Kidney epithelial cell (primary cell): ENCODE measurements at regions not wholly inside any gene's neighbourhood (a gene's known extent, or its start where the extent isn't known, plus 50 kb on each side); places are given as distances from the start of the nearest gene placed in this dataset.

ENCODE experiments used
- DNase-seq: peaks from one replicate; pipeline ENCODE4 v3.0.0-alpha.2; 2010; ENCODE audit warnings: low read depth
- H3K27me3 ChIP-seq: 2 replicates; pipeline ENCODE4 v1.6.0; 2011; ENCODE audit warnings: low read length; ENCODE audit not compliant: control insufficient read depth, insufficient read depth
- H3K36me3 ChIP-seq: 2 replicates; pipeline ENCODE4 v1.5.1; 2011; ENCODE audit warnings: low read length; ENCODE audit not compliant: control insufficient read depth, insufficient read depth
- H3K4me3 ChIP-seq: 2 replicates; pipeline ENCODE4 v1.5.1; 2011; ENCODE audit warnings: low read depth, mild to moderate bottlenecking, control low read depth, low read length
- TF ChIP-seq, protein P1 (sequence below): IDR thresholded peaks from 2 replicates; pipeline ENCODE4 v1.5.1; 2011; ENCODE audit warnings: mild to moderate bottlenecking, moderate library complexity, low read length, control low read depth, inconsistent platforms; ENCODE audit not compliant: insufficient read depth, poor library complexity, severe bottlenecking

DNA sequence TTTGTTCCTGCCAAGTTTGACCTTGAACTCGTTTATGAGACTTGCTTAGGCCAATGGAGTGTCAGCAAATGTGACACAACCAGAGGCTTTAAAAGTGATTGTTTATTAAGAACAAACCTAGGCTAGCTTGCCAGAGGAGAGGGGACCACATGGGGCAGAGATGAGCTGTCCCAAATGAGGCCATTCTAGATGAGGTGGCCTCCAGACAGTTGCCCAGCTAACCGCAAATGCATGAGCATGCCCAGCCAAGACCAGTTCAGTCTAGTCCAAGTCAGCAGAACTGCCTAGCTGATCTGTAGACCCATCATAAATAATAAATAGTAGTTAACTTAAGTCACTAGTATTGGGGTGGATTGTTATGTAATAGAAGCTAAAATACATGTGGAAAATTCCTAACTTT lies 172.8 kb upstream of the DYRK2 start:
- Histone ChIP-seq H3K27me3 (no peaks in the 10 kb centered on the region), H3K4me3 (no peak overlapping the region), H3K36me3 (no peaks in the 10 kb centered on the region)
- TF ChIP-seq, protein P1, sequence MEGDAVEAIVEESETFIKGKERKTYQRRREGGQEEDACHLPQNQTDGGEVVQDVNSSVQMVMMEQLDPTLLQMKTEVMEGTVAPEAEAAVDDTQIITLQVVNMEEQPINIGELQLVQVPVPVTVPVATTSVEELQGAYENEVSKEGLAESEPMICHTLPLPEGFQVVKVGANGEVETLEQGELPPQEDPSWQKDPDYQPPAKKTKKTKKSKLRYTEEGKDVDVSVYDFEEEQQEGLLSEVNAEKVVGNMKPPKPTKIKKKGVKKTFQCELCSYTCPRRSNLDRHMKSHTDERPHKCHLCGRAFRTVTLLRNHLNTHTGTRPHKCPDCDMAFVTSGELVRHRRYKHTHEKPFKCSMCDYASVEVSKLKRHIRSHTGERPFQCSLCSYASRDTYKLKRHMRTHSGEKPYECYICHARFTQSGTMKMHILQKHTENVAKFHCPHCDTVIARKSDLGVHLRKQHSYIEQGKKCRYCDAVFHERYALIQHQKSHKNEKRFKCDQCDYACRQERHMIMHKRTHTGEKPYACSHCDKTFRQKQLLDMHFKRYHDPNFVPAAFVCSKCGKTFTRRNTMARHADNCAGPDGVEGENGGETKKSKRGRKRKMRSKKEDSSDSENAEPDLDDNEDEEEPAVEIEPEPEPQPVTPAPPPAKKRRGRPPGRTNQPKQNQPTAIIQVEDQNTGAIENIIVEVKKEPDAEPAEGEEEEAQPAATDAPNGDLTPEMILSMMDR, result no peak
- DNase-seq, result no peak

DNA sequence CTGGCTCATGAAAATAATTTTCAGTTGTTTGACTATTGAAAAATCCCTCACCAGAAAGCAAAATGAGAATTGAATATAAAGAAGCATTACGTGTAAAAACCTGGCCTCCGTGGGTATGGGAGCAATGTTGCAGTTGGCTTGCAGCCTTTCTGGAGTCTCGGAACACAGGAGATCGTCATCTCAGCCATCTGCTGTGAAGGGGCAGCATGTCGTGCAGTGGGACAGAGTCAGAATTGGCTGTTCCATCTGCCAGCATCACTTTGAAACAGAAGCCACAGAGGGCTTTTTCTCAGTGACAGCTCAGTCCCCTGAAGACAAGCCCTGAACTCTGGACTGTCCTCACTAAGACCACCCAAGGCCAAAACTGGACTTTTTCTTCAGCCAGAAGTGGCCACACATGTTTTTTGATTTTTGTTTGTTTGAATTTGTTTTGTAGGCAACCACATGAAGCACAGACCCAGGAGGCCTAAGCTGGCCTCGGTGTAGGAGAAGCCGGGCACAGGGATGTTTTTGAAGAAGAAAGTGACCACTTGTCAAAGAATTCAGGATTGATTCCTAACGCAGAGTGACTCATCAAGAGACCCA lies 170.8 kb upstream of the DYRK2 start:
- no peak overlapping the region for H3K4me3 ChIP-seq
- TF ChIP-seq, protein P1, result no peak

DNA sequence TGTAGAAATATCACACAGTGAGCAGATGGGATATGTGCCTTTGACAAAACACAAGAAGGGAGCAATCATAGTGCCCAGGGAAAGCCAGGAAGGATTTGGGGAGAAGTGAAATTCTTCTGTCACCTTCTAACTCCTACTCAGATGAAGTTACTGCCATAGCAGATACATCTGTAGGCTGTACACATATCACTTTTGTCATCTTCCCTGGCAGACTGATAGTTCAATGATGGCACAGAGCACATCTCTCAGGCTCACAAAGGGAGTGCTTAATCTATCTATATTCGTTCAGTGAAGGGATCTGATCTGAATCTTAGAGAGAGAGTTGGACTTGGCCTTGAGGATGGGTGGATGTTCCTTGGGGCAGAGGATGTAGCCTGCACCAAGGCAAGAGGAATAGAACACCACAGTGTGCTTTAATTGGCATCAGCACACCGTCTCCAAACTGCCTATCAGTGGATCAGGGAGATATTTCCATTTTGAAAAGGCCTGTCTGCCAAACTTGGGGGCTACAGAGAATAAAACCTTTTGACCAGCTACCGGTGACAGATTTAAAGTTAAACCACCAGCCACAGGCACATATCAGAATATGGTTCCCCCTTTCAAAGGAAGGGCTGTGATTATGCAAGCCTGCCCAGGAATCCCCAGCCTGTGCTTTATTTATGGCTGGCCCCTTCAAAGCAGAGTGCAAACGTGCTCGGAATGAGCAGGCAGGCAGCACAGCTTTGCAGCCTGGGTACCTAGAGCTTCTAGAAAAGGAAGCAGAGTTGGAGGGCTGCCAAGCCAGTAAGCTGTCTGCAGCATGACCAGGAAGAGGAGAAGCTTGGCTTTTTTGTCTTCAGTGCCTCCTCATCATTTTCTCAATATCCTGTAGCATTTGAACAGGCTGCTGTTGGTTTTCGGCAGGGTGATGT lies 165.5 kb upstream of the DYRK2 start:
- TF ChIP-seq, protein P1, result no peak
- no peaks in the 10 kb centered on the region for H3K36me3 ChIP-seq

More for the DNA sequence above, 170.8 kb upstream of the DYRK2 start:
- DNase-seq, result no peak
- Histone ChIP-seq H3K36me3 (no peaks in the 10 kb centered on the region), H3K27me3 (no peaks in the 10 kb centered on the region)

DNA sequence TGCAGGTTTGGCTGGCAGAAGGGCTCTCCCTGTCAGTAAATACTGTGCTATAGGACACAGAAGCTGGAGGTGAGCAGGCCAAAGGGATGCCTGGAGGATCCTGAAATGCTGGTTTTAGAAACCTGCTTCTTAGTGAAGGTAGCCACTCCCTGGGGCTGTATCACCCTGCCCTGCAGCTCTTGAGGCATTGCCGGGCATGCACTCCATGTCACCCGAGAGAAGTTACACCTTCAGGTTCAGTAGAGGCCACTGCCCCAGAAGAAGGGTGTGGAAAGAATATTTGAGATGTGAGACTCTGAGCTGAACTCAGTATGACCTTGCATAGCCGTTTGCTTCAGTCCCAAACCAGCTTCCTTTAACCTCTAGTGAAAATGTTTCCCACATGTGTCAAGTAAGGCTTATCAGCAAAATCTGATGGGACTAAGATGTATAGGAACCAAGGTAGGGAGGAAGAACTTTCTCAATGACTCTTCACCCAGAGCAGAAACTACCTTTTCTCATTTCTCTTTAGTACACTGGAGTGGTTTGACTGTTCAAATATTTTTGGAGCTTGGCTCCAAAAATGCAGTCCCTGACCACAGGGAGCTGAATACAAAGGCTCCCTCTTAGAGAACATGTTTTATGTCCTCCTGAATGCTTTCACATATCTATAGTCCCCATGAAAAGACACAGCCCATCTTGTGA lies 164.5 kb upstream of the DYRK2 start:
- H3K36me3 ChIP-seq, result no peaks in the 10 kb centered on the region
- no peak overlapping the region for H3K4me3 ChIP-seq
- DNase-seq, result no peak
- no peaks in the 10 kb centered on the region for H3K27me3 ChIP-seq
- TF ChIP-seq, protein P1, result no peak

More for the DNA sequence above, 165.5 kb upstream of the DYRK2 start:
- H3K4me3 ChIP-seq, result no peak overlapping the region
- no peaks in the 10 kb centered on the region for H3K27me3 ChIP-seq
- peak; percentile 21 for DNase-seq

DNA sequence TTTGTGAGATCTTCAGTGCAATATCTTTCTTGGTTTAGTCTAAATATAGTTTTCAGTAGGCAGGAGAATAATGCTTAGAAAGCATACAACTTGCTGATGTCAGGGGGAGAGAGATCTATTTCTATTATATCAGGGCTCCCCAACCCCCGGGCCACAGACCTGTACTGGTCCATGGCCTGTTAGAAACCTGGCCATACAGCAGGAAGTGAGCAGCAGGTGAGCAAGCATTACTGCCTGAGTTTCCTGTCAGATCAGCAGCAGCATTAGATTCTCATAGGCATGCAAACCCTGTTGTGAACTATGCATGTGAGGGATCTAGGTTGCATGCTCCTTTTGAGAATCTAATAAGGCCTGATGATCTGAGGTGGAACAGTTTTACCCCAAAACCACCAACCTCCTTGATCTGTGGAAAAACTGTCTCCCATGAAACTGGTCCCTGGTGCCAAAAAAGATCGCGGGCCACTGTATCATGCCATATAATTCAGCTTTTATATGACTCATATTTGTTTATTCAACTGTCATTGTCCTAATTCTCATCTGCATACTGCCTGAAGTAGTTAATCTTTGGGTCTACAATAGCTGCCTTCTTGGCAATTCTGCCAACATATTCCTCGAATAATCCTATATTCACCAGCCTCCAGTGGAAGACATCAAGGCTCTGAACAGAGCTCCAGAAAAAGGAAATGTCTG lies 163.6 kb upstream of the DYRK2 start:
- TF ChIP-seq, protein P1, result no peak
- H3K27me3 ChIP-seq, result no peaks in the 10 kb centered on the region
- DNase-seq, result no peak
- H3K36me3 ChIP-seq, result no peaks in the 10 kb centered on the region
- H3K4me3 ChIP-seq, result no peak overlapping the region
